SK-N-SH treated with all-trans-retinoic acid at 6 μM for 48 hours (cell line): ENCODE measurements at regions not wholly inside any gene's neighbourhood (a gene's known extent, or its start where the extent isn't known, plus 50 kb on each side); places are given as distances from the start of the nearest gene placed in this dataset.

Experiments
- CREB5 ChIP-seq: fragments of 250-450 bp; sonication (Bioruptor Pico); IDR thresholded peaks from 2 replicates; pipeline ENCODE4 v1.5.1; 2020; ENCODE audit warnings: low read depth, mild to moderate bottlenecking, moderate library complexity
- CSDC2 ChIP-seq: fragments of 250-450 bp; sonication (Bioruptor Pico); IDR thresholded peaks from 2 replicates; pipeline ENCODE4 v1.5.0; 2020; ENCODE audit warnings: mild to moderate bottlenecking, moderate library complexity
- OSR1 ChIP-seq: fragments of 250-450 bp; sonication (Bioruptor Pico); IDR thresholded peaks from 2 replicates; pipeline ENCODE4 v1.8.0; 2022; ENCODE audit warnings: moderate library complexity, mild to moderate bottlenecking, inconsistent platforms
- PPARA ChIP-seq: fragments of 250-450 bp; sonication (Bioruptor Pico); IDR thresholded peaks from 2 replicates; pipeline ENCODE4 v1.5.0; 2020; ENCODE audit warnings: mild to moderate bottlenecking, borderline replicate concordance
- RARB ChIP-seq: fragments of 250-450 bp; sonication (Bioruptor Pico); IDR thresholded peaks from 2 replicates; pipeline ENCODE4 v1.8.0; 2021; ENCODE audit warnings: mild to moderate bottlenecking, moderate library complexity
- ZFP3 ChIP-seq: fragments of 250-450 bp; sonication (Bioruptor Pico); IDR thresholded peaks from 2 replicates; pipeline ENCODE4 v1.5.0; 2020; ENCODE audit warnings: mild to moderate bottlenecking, moderate library complexity
- ZNF565 ChIP-seq: fragments of 450-650 bp; formaldehyde crosslinking; conservative IDR thresholded peaks from 2 replicates; pipeline ENCODE4 v1.5.0; 2020; ENCODE audit warnings: low read depth, mild to moderate bottlenecking, moderate library complexity
- TF ChIP-seq, protein P1 (sequence below): fragments of 250-450 bp; sonication (Bioruptor Pico); IDR thresholded peaks from 2 replicates; pipeline ENCODE4 v1.8.0; 2021; ENCODE audit warnings: low read depth, mild to moderate bottlenecking, moderate library complexity, borderline replicate concordance
- TF ChIP-seq, protein P2 (sequence below): fragments of 250-450 bp; sonication (Bioruptor Pico); IDR thresholded peaks from 2 replicates; pipeline ENCODE4 v1.8.0; 2020; ENCODE audit warnings: mild to moderate bottlenecking, moderate library complexity, borderline replicate concordance
- TF ChIP-seq, protein P3 (sequence below): fragments of 250-450 bp; sonication (Bioruptor Pico); IDR thresholded peaks from 2 replicates; pipeline ENCODE4 v1.5.1; 2021; ENCODE audit warnings: mild to moderate bottlenecking, moderate library complexity

- TF ChIP-seq OSR1 (CRISPR knock-in tag) (no peak), RARB (CRISPR knock-in tag) (no peak), CREB5 (no peak), ZNF565 (CRISPR knock-in tag) (no peak), ZFP3 (CRISPR knock-in tag) (no peak), PPARA (no peak), CSDC2 (no peak)
- TF ChIP-seq, protein P1, sequence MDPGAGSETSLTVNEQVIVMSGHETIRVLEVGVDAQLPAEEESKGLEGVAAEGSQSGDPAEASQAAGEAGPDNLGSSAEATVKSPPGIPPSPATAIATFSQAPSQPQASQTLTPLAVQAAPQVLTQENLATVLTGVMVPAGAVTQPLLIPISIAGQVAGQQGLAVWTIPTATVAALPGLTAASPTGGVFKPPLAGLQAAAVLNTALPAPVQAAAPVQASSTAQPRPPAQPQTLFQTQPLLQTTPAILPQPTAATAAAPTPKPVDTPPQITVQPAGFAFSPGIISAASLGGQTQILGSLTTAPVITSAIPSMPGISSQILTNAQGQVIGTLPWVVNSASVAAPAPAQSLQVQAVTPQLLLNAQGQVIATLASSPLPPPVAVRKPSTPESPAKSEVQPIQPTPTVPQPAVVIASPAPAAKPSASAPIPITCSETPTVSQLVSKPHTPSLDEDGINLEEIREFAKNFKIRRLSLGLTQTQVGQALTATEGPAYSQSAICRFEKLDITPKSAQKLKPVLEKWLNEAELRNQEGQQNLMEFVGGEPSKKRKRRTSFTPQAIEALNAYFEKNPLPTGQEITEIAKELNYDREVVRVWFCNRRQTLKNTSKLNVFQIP (CRISPR knock-in tag), result no peak
- TF ChIP-seq, protein P2, sequence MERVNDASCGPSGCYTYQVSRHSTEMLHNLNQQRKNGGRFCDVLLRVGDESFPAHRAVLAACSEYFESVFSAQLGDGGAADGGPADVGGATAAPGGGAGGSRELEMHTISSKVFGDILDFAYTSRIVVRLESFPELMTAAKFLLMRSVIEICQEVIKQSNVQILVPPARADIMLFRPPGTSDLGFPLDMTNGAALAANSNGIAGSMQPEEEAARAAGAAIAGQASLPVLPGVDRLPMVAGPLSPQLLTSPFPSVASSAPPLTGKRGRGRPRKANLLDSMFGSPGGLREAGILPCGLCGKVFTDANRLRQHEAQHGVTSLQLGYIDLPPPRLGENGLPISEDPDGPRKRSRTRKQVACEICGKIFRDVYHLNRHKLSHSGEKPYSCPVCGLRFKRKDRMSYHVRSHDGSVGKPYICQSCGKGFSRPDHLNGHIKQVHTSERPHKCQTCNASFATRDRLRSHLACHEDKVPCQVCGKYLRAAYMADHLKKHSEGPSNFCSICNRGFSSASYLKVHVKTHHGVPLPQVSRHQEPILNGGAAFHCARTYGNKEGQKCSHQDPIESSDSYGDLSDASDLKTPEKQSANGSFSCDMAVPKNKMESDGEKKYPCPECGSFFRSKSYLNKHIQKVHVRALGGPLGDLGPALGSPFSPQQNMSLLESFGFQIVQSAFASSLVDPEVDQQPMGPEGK (CRISPR knock-in tag), result no peak
- TF ChIP-seq, protein P3, sequence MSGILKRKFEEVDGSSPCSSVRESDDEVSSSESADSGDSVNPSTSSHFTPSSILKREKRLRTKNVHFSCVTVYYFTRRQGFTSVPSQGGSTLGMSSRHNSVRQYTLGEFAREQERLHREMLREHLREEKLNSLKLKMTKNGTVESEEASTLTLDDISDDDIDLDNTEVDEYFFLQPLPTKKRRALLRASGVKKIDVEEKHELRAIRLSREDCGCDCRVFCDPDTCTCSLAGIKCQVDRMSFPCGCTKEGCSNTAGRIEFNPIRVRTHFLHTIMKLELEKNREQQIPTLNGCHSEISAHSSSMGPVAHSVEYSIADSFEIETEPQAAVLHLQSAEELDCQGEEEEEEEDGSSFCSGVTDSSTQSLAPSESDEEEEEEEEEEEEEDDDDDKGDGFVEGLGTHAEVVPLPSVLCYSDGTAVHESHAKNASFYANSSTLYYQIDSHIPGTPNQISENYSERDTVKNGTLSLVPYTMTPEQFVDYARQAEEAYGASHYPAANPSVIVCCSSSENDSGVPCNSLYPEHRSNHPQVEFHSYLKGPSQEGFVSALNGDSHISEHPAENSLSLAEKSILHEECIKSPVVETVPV (CRISPR knock-in tag), result no peak
Measured at GRCh38 chrX:33357606-33358005, 146.3 kb upstream of the DMD start.
